Rectal smooth muscle tissue (tissue), 1 donor: ENCODE measurements at regions not wholly inside any gene's neighbourhood (a gene's known extent, or its start where the extent isn't known, plus 50 kb on each side); places are given as distances from the start of the nearest gene placed in this dataset.

Experiments used
- H3K27ac ChIP-seq: one replicate; pipeline ENCODE4 v1.7.0; 2013; ENCODE audit warnings: low read depth, low read length, inconsistent platforms
- H3K27me3 ChIP-seq: one replicate; pipeline ENCODE4 v1.7.0; 2013; ENCODE audit warnings: low read length; ENCODE audit not compliant: control insufficient read depth, insufficient read depth
- H3K36me3 ChIP-seq: one replicate; pipeline ENCODE4 v1.7.0; 2013; ENCODE audit warnings: low read length; ENCODE audit not compliant: control insufficient read depth, insufficient read depth
- H3K4me1 ChIP-seq: one replicate; pipeline ENCODE4 v1.7.0; 2013; ENCODE audit warnings: low read length; ENCODE audit not compliant: control insufficient read depth, insufficient read depth
- H3K4me3 ChIP-seq: one replicate; pipeline ENCODE4 v1.7.0; 2013; ENCODE audit warnings: low read length
- H3K9ac ChIP-seq: one replicate; pipeline ENCODE4 v1.7.0; 2013; ENCODE audit warnings: low read length

GRCh38 chr17:65290056-65290455 lies 152.9 kb downstream of the RGS9 start:
- Histone ChIP-seq H3K4me3 (no peak overlapping the region), H3K9ac (no peak overlapping the region), H3K27me3 (no peaks in the 10 kb centered on the region), H3K36me3 (no peaks in the 10 kb centered on the region), H3K27ac (no peak overlapping the region), H3K4me1 (no peaks in the 10 kb centered on the region)

GRCh38 chr17:65287040-65287439 lies 149.9 kb downstream of the RGS9 start:
- H3K27me3 ChIP-seq: no peaks in the 10 kb centered on the region
- H3K4me1 ChIP-seq: no peaks in the 10 kb centered on the region
- H3K4me3 ChIP-seq: no peak overlapping the region
- no peak overlapping the region for H3K27ac ChIP-seq
- no peak overlapping the region for H3K9ac ChIP-seq
- no peaks in the 10 kb centered on the region for H3K36me3 ChIP-seq

GRCh38 chr17:65283704-65284103 lies 146.5 kb downstream of the RGS9 start:
- Histone ChIP-seq H3K9ac (no peak overlapping the region), H3K27ac (no peak overlapping the region), H3K4me1 (no peaks in the 10 kb centered on the region), H3K27me3 (no peaks in the 10 kb centered on the region), H3K36me3 (no peaks in the 10 kb centered on the region), H3K4me3 (no peak overlapping the region)

GRCh38 chr17:65279456-65279855 lies 142.3 kb downstream of the RGS9 start:
- Histone ChIP-seq H3K27me3 (no peaks in the 10 kb centered on the region), H3K36me3 (no peaks in the 10 kb centered on the region), H3K4me1 (no peaks in the 10 kb centered on the region), H3K27ac (no peak overlapping the region), H3K9ac (no peak overlapping the region), H3K4me3 (no peak overlapping the region)

GRCh38 chr17:65278820-65279184 lies 141.6 kb downstream of the RGS9 start:
- no peaks in the 10 kb centered on the region for H3K27me3 ChIP-seq
- H3K9ac ChIP-seq: no peak overlapping the region
- no peak overlapping the region for H3K27ac ChIP-seq
- no peaks in the 10 kb centered on the region for H3K36me3 ChIP-seq
- no peak overlapping the region for H3K4me3 ChIP-seq
- H3K4me1 ChIP-seq: no peaks in the 10 kb centered on the region

- H3K36me3 ChIP-seq: no peaks in the 10 kb centered on the region
- H3K27ac ChIP-seq: no peak overlapping the region
- no peak overlapping the region for H3K4me3 ChIP-seq
These were observed 141.1 kb downstream of the RGS9 start for GRCh38 chr17:65278050-65278819.

GRCh38 chr17:65277576-65277975 lies 140.4 kb downstream of the RGS9 start:
- H3K27me3 ChIP-seq: no peaks in the 10 kb centered on the region
- no peaks in the 10 kb centered on the region for H3K36me3 ChIP-seq
- no peak overlapping the region for H3K27ac ChIP-seq
- peak overlapping the region; percentile 7 for H3K4me3 ChIP-seq
- H3K9ac ChIP-seq: no peak overlapping the region
- no peaks in the 10 kb centered on the region for H3K4me1 ChIP-seq

More at GRCh38 chr17:65278050-65278819, 141.1 kb downstream of the RGS9 start:
- H3K27me3 ChIP-seq: no peaks in the 10 kb centered on the region
- no peaks in the 10 kb centered on the region for H3K4me1 ChIP-seq
- no peak overlapping the region for H3K9ac ChIP-seq
